Keratinocyte (primary cell): ENCODE measurements at regions not wholly inside any gene's neighbourhood (a gene's known extent, or its start where the extent isn't known, plus 50 kb on each side); places are given as distances from the start of the nearest gene placed in this dataset.
A peak's percentile ranks its signal among the peaks of the same experiment; 100 is the strongest.

Source experiments
- EZH2 ChIP-seq: IDR thresholded peaks from one replicate; pipeline ENCODE4 v1.6.1; 2012; ENCODE audit warnings: inconsistent platforms, mild to moderate bottlenecking, low read length, moderate library complexity
- TF ChIP-seq, protein P1 (sequence below), 3 experiments: IDR thresholded peaks in 1 of 3; conservative IDR thresholded peaks in 1 of 3; optimal IDR thresholded peaks in 1 of 3; 2 replicates in 2 of 3; 3 replicates in 1 of 3; pipeline versions ENCODE3 to v1.5.1; 2011; ENCODE audit warnings: low read length in 3 of 3, mild to moderate bottlenecking in 3 of 3, moderate library complexity in 2 of 3, control low read depth in 1 of 3, inconsistent platforms in 1 of 3; ENCODE audit not compliant: insufficient read depth in 2 of 3; ENCODE audit errors: extremely low read depth in 1 of 3

DNA sequence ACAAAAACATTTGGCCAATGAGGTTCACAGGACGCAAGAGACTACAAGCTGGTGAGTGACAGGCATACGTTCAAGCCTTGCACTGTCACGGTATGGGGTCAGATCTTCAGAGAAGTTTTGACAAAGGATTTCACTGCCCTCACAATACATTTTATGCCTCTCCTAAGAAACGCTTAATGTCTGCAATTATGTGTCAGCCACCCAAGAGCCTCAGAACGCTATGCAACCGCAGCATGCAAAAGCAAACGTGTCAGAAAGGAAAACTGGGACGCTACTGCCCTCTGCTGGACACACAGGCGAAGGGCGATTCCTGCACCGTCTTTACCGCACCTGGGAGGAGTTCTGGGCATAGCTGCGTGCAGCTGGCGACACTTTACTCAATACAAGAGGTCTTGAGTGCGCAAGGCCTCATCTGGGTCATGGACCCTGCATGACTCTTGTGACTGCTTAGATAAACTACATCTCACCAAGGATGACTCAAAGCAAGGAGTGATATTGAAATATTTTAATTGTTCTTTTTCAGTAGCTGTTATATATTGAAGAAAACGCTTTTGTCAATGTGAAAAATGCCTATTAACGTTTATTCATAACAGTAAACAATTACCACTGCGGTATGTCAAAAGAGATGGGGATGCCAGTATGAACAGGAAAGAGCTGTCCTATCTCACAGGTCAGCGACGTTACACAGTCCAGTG is 147.6 kb upstream of the FRG1 start:
- TF ChIP-seq, protein P1, sequence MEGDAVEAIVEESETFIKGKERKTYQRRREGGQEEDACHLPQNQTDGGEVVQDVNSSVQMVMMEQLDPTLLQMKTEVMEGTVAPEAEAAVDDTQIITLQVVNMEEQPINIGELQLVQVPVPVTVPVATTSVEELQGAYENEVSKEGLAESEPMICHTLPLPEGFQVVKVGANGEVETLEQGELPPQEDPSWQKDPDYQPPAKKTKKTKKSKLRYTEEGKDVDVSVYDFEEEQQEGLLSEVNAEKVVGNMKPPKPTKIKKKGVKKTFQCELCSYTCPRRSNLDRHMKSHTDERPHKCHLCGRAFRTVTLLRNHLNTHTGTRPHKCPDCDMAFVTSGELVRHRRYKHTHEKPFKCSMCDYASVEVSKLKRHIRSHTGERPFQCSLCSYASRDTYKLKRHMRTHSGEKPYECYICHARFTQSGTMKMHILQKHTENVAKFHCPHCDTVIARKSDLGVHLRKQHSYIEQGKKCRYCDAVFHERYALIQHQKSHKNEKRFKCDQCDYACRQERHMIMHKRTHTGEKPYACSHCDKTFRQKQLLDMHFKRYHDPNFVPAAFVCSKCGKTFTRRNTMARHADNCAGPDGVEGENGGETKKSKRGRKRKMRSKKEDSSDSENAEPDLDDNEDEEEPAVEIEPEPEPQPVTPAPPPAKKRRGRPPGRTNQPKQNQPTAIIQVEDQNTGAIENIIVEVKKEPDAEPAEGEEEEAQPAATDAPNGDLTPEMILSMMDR (optimal IDR thresholded peaks at IDR 0.05 in 1 of 3, IDR thresholded peaks at IDR 0.05 in 1 of 3, conservative IDR thresholded peaks at IDR 0.05 in 1 of 3; ENCODE audit: extremely low read depth in 1 of 3, insufficient read depth in 2 of 3, low read length in 3 of 3), result peak; percentile 82 to 90 (median 88)
- no peak for TF ChIP-seq EZH2
